ENCODE measurements at regions not wholly inside any gene's neighbourhood (a gene's known extent, or its start where the extent isn't known, plus 50 kb on each side); places are given as distances from the start of the nearest gene placed in this dataset.
A peak's percentile ranks its signal among the peaks of the same experiment; 100 is the strongest.

DNA sequence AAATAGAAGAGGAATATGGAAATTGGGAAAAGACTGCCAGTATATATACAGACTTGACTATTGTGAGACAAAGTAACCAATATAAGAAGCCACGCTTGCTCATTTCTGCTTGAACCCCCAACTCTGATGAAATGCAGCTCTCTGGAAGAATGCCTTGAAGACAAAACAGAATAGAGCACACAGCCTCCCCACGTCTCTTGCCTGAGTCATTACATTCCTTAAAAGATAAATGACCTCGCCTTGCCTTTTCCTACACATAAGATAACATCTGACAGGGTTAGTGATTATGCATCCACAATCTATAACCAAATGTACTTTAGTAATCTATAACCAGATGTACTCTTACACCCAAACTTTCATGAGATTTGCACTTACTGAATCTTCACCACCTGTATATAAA, 141.1 kb upstream of the EEF1E1 start:
- Mint-ChIP-seq H3K27ac (no peak overlapping the region), H3K9me3 (no peaks in the 10 kb centered on the region), H3K27me3 (peaks cover 25% of the 10 kb centered on the region), H3K36me3 (no peaks in the 10 kb centered on the region), H3K4me3 (no peak overlapping the region), H3K4me1 (no peaks in the 10 kb centered on the region)
- ATAC-seq: no peak

DNA sequence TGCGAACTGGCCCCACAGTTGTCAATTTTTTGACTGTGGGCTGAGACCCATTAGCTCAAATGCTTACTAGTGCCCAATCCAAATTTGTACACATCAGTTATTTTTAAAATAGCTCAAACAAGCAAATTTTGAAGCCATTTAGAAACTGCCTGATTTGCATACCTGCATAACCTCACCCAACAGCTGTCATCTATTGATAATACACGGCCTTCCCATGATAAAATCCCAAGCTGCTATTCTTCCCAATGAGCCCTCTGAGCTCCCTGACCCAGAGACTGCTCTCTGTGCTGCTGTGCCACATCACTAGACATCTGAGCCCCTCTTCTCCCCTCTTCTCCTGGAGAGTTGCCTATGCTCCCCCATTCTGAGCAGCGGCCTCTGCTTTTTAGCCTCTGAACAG, 140.5 kb upstream of the EEF1E1 start:
- no peak overlapping the region for H3K27ac Mint-ChIP-seq
- H3K4me3 Mint-ChIP-seq: no peak overlapping the region
- no peaks in the 10 kb centered on the region for H3K36me3 Mint-ChIP-seq
- H3K4me1 Mint-ChIP-seq: no peaks in the 10 kb centered on the region
- H3K27me3 Mint-ChIP-seq: peaks cover 25% of the 10 kb centered on the region
- ATAC-seq: no peak
- H3K9me3 Mint-ChIP-seq: no peaks in the 10 kb centered on the region

DNA sequence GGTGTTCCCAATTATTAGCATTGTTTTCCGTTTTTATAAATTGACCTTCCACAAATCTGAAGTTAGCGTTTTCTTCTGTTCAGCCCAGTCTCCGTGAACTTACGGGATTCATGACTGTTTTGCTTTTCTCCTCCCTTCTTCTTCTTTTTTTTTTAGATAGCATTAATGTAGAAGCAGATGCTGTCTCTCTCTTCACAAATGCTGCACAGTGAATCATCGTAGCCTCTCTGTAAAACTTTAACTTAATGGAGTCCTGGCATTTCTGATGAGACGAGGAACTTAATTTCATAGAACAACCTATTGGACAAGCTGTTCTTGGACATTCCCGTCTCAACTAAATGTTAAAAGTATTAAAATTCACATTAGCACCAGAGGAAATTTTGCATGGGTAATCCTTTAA, 138.0 kb upstream of the EEF1E1 start:
- no peaks in the 10 kb centered on the region for H3K36me3 Mint-ChIP-seq
- ATAC-seq: no peak
- no peaks in the 10 kb centered on the region for H3K9me3 Mint-ChIP-seq
- peaks cover 31% of the 10 kb centered on the region for H3K27me3 Mint-ChIP-seq
- H3K4me3 Mint-ChIP-seq: no peak overlapping the region
- no peak overlapping the region for H3K27ac Mint-ChIP-seq
- H3K4me1 Mint-ChIP-seq: no peaks in the 10 kb centered on the region

DNA sequence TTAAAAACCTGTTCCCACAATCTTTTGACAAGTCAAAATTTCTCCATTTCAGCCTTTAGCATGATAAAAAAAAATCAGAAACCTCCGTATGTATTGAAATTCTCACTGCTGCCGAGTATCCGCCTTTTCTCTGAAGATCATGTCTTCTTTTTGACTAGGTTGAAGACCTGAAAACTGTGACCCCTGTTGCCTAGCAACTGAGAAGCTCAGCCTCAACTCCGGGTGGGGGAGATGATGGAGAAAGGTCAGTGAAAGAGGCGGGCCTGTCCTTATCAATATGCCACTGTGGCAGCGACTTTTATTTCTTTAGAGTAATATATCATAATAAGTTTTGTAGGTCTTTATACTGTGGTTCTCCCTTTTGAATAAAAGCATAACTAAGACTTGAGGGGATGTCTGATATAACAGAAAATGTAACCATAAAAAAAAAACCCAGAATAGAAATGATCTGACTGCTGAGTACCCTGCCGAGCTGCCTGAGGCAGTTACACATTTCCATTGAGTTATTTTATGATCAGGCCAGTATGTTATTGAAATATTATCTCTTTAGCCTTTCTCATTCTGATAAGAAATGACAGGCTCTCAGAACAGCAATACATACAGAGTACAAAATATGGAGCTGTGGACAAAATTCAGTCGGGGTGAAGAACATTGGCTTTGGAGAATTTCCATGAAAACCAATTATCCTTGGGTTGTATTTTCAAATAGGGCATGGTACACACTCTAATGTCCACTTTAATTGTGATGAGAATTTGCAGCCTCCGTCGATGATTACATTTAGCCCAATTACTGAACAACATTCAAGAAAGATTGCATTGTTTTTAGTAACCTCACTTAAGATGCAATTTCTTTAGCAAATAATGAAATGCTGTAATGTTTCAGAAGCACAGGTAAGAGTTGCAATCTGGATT, 136.7 kb upstream of the EEF1E1 start:
- H3K4me3 Mint-ChIP-seq: no peak overlapping the region

DNA sequence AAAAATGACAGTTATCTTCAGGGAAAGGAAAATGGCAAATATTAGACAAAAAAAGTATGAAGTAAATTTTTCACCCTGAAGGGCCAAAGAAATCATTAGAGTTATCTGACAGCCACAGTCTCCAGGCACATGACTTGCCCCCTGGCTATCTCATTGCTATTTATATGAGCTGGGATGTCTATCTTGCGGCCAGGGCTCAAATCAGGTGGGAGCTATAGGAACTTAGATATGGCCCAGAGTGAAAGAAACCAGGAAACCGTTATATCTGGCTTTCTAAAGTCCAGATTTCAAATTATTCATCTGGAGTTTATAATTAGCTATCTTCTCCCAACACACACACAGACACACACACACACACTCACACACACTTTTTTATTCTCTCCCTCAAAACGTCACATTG, 135.3 kb upstream of the EEF1E1 start:
- Mint-ChIP-seq H3K27ac (no peak overlapping the region), H3K4me3 (no peak overlapping the region), H3K36me3 (no peaks in the 10 kb centered on the region), H3K9me3 (no peaks in the 10 kb centered on the region), H3K27me3 (peaks cover 21% of the 10 kb centered on the region), H3K4me1 (no peaks in the 10 kb centered on the region)
- no peak for ATAC-seq

More for the DNA sequence above, 136.7 kb upstream of the EEF1E1 start:
- H3K4me1 Mint-ChIP-seq: no peaks in the 10 kb centered on the region
- peaks cover 30% of the 10 kb centered on the region for H3K27me3 Mint-ChIP-seq
- H3K27ac Mint-ChIP-seq: no peak overlapping the region
- no peak for ATAC-seq
- H3K36me3 Mint-ChIP-seq: no peaks in the 10 kb centered on the region
- no peaks in the 10 kb centered on the region for H3K9me3 Mint-ChIP-seq

DNA sequence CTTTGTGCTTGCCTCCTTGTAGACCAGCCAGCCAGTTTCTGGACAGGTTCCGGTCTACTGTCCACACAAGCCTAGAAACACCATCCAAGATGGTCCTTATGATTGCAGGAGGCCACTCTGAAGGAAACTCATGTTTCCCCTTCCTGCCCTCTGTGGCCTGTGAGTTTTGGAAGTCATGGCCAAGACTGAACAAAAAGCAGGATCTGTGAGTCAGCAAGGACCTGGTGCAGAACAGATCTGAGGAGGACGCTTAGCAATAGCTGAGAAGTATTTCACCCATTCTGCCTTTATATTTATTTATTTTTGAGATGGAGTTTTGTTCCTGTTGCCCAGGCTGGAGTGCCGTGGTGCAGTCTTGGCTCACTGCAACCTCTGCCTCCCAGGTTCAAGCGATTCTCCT, 134.6 kb upstream of the EEF1E1 start:
- H3K4me1 Mint-ChIP-seq: no peaks in the 10 kb centered on the region
- H3K27ac Mint-ChIP-seq: no peak overlapping the region
- H3K36me3 Mint-ChIP-seq: no peaks in the 10 kb centered on the region
- ATAC-seq: no peak
- no peak overlapping the region for H3K4me3 Mint-ChIP-seq
- H3K9me3 Mint-ChIP-seq: no peaks in the 10 kb centered on the region
- peaks cover 20% of the 10 kb centered on the region for H3K27me3 Mint-ChIP-seq

DNA sequence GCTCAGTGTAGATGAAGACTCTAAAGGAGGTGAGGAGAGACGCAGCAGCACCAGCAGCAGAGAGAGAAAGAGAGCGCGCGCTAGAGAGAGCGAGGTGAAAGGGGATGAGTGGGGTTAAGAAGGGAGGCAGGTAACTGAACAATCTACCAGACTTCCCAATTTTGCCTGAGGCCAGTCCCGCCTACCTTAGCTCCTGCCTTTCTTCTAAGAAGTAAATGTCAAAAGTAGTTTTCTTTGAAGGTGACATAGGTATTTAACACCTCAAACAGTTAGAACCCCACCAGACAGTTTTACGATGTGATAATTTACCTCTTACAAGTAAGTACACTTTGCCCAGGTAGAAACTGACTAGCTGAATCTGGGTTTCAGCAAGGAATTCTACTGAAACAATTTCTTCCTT, 132.0 kb upstream of the EEF1E1 start:
- no peak overlapping the region for H3K27ac Mint-ChIP-seq
- H3K4me3 Mint-ChIP-seq: no peak overlapping the region
- H3K4me1 Mint-ChIP-seq: no peaks in the 10 kb centered on the region
- H3K27me3 Mint-ChIP-seq: peaks cover 10% of the 10 kb centered on the region
- H3K9me3 Mint-ChIP-seq: no peaks in the 10 kb centered on the region
- no peak for ATAC-seq
- H3K36me3 Mint-ChIP-seq: no peaks in the 10 kb centered on the region

DNA sequence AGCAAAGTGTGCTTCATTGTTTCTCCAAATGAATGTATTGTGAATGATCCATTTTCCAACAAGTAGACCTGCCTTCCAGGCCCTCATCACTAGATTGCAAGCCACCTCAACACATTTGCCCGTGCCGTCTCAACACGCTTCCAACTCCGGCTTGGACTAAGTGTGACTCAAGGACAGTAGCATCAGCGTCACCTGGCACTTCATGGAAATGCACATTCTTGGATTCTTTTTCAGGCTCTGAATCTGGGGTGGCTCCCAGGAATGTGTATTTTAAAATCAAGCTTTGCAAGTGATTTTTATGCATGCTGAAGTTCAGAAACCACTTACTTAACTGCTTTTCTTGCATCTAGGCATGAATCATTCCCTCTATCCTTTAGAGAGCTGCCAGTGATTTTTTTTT, 129.6 kb upstream of the EEF1E1 start:
- H3K4me1 Mint-ChIP-seq: no peaks in the 10 kb centered on the region
- no peaks in the 10 kb centered on the region for H3K9me3 Mint-ChIP-seq
- no peak overlapping the region for H3K4me3 Mint-ChIP-seq
- no peaks in the 10 kb centered on the region for H3K36me3 Mint-ChIP-seq
- ATAC-seq: no peak
- no peak overlapping the region for H3K27ac Mint-ChIP-seq
- H3K27me3 Mint-ChIP-seq: peaks cover 10% of the 10 kb centered on the region

DNA sequence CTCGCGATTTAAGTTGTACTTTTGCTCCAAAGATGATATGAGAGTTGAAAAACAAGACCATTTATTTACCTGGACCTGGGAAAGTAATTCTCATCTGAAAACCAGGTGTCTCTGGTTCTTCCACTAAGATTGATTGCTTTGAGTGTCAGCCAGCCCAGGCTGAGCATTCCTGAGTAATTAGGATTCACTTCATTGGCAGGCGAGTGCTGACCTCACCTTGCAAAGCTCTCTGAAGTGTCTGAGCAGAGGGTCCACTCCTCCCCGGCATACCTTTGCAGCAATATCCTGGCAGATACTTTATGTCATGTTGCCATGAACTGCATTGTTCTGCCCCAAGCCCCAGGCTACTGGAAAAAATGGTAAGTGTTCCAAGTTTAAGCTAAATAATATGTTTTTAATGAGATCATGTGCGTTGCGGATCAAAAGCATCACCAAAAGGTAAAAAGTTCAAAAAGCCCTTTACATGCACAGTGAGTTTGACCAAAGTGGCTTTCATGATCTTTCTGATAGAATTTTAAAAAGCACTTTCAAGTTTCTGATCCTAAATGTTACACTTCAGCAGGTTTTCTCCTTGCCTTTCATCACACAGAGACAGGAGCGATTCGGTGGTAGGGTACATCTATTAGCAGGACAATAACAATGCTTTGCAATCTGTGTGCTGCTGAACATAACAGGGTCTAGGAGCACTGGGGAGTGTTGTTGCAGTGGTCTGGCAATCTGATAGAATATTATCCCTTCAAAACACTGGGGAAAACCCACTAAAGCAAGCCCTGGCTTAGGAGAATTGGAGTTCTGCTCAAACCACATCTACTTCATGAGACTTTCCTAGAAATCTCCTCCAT, 127.8 kb upstream of the EEF1E1 start:
- ATAC-seq: no peak
- H3K9me3 Mint-ChIP-seq: no peaks in the 10 kb centered on the region
- no peaks in the 10 kb centered on the region for H3K36me3 Mint-ChIP-seq
- no peaks in the 10 kb centered on the region for H3K4me1 Mint-ChIP-seq
- no peak overlapping the region for H3K4me3 Mint-ChIP-seq
- H3K27me3 Mint-ChIP-seq: peaks cover 4% of the 10 kb centered on the region
- no peak overlapping the region for H3K27ac Mint-ChIP-seq

DNA sequence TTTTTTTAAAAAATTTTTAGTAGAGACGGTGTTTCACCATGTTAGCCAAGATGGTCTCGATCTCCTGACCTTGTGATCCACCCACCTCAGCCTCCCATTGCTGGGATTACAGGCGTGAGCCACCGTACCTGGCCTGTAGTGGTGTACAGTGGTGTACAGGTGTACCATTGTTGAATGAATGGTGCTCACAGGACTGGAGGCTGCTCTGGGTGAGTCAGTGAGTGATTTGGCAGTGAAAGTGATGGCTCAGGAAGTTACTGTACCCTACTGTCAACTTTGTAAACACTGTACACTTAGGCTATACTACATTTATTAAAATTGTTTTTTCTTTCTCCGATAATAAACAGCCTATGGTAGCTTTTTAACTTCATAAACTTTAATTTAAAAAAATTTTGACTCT, 122.8 kb upstream of the EEF1E1 start:
- Mint-ChIP-seq H3K27me3 (no peaks in the 10 kb centered on the region), H3K27ac (no peak overlapping the region), H3K4me1 (no peaks in the 10 kb centered on the region), H3K36me3 (no peaks in the 10 kb centered on the region), H3K4me3 (no peak overlapping the region), H3K9me3 (no peaks in the 10 kb centered on the region)
- no peak for ATAC-seq

DNA sequence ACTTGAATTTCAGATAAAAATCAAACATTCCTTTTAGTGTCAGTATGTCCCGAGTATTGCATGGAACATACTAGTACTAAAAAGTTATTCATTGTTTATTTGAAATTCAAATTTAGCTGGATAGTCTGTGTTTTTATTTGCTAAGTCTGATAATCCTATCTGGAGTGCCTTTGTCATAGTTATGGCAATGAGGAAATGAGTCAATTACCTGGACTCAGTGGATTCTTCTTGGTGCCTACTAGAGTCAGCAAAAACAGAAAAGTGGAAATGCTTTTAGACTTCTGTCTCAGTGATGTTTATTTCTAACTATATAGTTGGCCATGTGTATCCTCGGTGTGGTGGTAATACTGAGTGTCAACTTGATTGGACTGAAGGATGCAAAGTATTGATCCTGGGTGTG, 121.3 kb upstream of the EEF1E1 start:
- Mint-ChIP-seq H3K4me3 (no peak overlapping the region), H3K9me3 (no peaks in the 10 kb centered on the region), H3K27ac (no peak overlapping the region), H3K27me3 (no peaks in the 10 kb centered on the region), H3K36me3 (no peaks in the 10 kb centered on the region), H3K4me1 (no peaks in the 10 kb centered on the region)
- ATAC-seq: no peak

DNA sequence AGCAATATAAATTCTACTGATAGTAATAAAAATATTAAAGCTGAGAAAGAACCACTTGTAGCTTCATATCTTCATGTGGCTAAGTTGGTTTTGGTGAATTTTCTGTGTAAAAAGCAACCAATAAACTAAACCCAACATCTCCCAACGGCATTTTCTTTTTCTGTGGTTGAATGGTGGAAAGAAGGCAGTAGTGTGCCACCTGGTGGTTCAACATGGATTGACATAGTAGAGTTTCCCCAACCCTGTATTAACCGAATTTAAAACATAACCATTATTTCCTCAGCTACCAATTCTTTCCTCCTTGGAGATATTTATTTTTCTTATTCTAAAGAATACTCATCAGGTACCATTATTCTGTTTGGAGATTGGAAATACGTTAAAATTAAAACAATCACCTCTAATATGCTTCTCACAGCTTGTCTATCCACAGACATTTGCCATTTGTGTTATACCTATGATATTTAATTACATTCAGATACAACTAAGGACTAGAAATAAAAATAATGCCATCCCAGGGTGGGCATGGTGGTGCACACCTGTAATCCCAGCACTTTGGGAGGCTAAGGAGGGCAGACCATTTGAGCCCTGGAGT, 117.1 kb upstream of the EEF1E1 start:
- H3K4me3 Mint-ChIP-seq: no peak overlapping the region
- peak; percentile 60 for ATAC-seq
- peaks cover 9% of the 10 kb centered on the region for H3K27me3 Mint-ChIP-seq
- H3K27ac Mint-ChIP-seq: no peak overlapping the region
- H3K9me3 Mint-ChIP-seq: no peaks in the 10 kb centered on the region
- H3K4me1 Mint-ChIP-seq: no peaks in the 10 kb centered on the region
- no peaks in the 10 kb centered on the region for H3K36me3 Mint-ChIP-seq

DNA sequence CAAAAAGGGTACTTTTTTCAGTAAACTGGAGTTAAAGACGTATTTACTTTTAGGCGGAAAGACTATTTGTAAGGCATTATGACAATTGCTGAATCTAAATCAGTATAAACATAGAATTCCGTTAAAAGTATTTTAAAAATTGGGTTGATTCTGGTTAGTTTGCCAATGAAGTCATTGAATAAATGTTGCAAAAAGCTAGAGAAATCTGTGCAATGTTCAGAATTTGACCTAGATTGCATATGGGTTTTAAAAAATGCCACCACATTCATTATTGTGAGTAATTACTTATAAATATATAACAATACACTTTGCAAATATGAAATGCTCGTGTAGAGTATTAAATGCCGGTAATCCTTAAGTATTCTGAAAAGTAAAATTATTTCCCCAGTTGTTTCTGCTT, 116.5 kb upstream of the EEF1E1 start:
- ATAC-seq: no peak
- Mint-ChIP-seq H3K9me3 (no peaks in the 10 kb centered on the region), H3K27me3 (peaks cover 9% of the 10 kb centered on the region), H3K4me1 (no peaks in the 10 kb centered on the region), H3K4me3 (no peak overlapping the region), H3K36me3 (no peaks in the 10 kb centered on the region), H3K27ac (no peak overlapping the region)

DNA sequence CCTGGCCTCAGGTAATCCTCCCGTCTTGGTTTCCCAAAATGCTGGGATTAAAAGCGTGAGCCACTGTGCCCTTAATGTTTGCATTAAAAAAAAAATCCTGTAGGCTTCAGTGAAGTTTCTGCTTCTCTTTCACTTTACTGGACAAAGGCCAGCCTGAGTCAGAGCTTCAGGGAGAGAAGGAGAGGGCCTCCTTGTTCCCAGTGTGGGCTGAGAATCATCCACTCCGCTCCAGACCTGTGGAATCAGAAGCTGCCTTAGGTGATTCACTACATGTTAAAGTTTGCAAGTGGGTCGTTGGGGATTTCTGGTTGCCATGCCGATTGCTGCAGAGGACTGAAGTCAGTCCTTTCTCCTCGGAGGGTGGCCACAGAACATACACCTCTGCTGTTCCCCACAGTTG, 113.3 kb upstream of the EEF1E1 start:
- Mint-ChIP-seq H3K27ac (no peak overlapping the region), H3K27me3 (peaks cover 23% of the 10 kb centered on the region), H3K36me3 (no peaks in the 10 kb centered on the region), H3K4me1 (no peaks in the 10 kb centered on the region), H3K4me3 (no peak overlapping the region), H3K9me3 (no peaks in the 10 kb centered on the region)
- no peak for ATAC-seq

DNA sequence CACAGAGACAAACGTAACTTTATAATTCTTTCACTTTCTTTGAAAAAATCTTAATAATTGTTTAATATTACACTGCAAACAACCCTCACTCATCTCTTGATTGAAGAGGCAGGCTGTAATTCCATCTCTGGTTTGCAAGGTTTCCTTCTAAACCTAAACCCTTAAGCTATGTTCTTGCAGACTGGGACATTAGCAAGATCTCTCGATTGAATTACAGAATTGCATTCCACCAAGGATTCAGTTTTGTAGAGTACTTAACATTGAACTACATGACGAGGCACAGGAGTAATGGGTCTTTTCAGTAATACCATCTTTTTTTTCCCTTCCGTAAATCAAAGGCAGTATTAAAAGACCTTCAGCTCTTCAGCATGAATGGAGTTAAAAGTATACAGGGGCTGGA, 111.6 kb upstream of the EEF1E1 start:
- no peak overlapping the region for H3K27ac Mint-ChIP-seq
- peaks cover 26% of the 10 kb centered on the region for H3K27me3 Mint-ChIP-seq
- no peaks in the 10 kb centered on the region for H3K9me3 Mint-ChIP-seq
- no peak for ATAC-seq
- no peaks in the 10 kb centered on the region for H3K36me3 Mint-ChIP-seq
- H3K4me3 Mint-ChIP-seq: no peak overlapping the region
- H3K4me1 Mint-ChIP-seq: no peaks in the 10 kb centered on the region
